Left forelimb (tissue), 1 donor: ENCODE measurements at regions not wholly inside any gene's neighbourhood (a gene's known extent, or its start where the extent isn't known, plus 50 kb on each side); places are given as distances from the start of the nearest gene placed in this dataset.
"Not testable (repeated sequence)": the region's sequence is repeated elsewhere in the genome, so short reads cannot be mapped to it uniquely, and the experiment has no call there.

Experiments
- DNase-seq: peaks from one replicate; pipeline ENCODE4 v3.0.0-alpha.2; 2018; ENCODE audit warnings: low spot score

DNA sequence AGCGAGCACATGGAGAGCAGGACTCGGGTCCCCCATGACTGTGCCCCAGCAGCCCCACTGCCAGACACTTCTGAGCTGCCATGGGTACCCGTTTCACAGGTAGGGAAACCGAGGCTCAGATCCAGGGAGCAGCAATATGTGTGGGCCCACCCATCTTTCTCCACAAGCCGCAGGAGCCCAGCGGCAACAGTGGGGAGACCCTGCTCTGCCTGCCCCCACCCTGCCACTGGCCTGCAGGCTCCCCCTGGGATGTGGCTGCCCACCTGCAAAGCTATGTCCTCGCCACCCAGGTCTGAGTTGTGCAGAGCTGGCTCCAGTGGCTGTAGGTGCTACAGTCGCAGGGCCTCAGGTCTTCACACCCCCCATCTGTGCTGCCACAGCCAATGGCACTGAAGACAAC is 50.6 kb upstream of the C1QTNF9B start:
- DNase-seq: no peak

DNA sequence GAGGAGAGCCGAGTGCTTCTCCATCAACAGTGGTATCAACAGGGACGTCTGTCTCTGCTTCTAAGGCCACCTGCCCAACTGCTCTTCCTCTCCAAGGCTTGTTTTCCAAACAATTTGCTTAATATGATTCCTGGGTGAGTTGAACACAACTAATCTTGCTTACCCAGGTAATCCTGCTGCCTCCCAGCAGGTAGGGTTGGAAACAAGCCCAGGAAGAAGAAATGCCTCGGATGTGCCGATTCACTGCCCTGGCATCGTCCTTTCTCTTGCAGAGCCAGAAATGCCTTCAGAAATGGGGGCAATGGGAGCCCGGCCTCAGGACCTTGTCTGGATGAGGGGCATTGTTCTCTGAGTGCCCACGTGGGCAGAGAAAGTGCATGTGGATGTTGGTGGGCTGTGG is 51.9 kb upstream of the C1QTNF9B start:
- no peak for DNase-seq

DNA sequence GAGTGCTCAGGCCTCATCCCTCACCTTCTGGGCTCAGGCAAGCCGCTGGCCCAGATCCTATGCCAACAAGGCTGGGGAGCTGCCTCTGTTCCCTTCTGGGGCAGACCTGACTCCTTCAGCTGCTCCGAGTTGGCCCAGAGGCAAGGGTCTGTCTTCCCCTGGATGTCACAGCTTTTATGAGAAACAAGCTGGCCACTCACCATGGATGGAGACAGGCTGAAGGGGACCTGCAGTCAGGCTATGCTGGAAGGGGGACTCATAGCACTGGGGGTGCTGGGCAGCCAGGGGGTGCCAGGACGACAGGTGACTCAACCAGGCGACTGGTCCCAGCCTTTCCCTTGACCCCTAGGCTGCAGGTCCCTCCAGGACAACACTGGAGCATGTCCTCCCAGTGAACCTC is 52.4 kb upstream of the C1QTNF9B start:
- no peak for DNase-seq

DNA sequence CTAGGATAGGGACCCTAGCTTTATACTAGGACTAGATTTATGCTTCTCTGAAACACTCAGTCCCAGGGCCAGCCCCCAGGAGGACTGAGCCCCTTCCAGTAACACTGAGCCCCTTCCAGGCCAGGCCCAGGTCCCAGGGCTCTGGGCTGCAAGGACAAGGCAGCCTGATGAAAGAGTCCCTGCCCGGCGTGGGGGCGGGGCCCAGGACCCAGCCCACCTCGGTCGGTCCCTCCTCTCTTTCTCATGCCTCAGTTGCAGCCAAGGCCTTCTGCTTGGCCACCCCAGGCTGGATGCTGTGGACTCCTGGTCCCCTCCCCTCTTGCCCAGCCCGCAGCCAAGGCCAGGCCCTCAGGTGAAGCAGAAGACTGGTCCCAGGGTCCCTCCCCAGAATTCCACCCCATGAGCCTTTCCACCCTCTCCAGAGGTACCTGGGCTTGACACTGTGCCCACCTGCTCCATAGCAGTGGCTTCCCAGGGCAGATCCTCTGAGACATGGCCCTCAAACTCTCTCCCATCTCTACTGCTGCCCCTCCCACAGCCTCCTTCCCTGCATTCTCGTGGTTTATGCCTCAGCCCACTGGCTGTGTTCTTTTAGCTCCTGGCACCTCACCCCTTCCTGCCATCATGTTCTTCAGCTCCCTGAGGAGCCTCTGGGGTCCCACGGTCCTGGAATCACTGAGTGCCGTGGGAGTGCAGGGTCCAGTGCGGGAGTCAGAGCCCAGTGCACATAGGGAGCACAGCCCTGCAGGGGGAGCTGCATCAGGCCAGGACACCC is 53.6 kb upstream of the C1QTNF9B start:
- no peak for DNase-seq

DNA sequence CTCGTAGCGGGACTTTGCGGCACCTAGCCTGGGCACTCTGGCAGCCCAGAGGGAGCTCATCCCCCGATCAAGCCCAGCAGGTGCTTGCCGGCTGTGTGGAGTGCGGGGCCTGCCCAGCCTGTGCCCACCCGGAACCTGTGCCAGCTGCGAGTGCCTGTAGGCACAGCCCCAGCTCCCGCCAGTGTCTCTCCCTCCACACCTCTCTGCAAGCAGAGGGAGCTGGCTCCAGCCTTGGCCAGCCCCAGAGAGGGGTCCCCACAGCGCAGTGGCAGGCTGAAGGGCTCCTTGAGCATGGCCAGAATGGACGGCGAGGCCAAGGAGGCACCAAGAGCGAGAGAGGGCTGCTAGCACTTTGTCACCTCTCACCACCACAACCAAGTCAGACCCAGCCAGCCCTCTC is 55.5 kb upstream of the C1QTNF9B start:
- no peak for DNase-seq

DNA sequence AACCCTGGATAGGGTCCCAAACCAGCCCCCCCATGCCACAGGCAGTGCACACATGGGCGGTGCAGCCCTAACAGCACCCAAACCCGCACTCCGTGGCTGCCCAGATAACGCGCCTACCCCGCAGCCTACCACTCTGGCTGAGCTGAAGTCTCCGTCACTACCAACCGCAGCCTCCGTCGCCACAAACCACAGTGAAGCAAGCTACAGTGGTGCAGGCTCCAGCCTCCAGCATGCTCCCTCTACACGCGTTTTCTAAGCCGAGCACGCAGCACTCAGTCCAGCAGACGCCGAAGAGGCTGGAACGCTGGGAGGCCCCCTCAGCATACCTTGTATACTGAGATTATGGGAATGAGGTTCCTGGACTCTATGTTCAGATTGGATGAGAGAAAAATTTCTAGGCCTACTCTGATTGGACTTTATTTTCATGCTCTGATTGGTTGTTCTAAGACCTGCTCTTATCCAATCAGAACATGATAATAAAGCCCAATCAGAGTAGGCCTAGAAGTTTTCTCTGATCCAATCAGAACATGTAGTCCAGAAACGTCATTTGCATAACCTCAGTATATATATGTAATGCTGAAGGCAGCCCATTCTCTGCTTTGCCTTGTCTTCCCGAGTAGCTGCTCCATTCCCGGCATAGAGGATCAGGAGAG is 56.7 kb upstream of the C1QTNF9B start:
- DNase-seq: no peak

DNA sequence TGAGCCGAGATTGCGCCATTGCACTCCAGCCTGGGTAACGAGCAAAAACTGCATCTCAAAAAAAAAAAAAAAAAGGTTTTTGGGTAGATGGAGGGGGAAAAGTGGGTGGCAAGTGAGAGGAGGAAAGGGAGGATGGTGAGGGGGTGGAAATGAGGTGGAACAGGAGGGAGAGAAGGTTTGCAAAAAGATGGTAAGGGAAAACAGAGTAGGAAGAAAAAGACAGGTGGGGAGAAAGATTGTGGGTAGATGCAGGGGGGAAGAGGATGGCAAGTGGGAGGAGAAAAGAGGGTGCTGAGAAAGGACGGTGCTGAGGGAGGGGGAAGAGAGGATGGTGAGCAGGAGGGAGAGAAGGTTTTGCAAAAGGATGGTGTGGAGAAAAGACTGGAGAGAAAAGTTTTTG is 57.8 kb upstream of the C1QTNF9B start:
- DNase-seq: no peak

DNA sequence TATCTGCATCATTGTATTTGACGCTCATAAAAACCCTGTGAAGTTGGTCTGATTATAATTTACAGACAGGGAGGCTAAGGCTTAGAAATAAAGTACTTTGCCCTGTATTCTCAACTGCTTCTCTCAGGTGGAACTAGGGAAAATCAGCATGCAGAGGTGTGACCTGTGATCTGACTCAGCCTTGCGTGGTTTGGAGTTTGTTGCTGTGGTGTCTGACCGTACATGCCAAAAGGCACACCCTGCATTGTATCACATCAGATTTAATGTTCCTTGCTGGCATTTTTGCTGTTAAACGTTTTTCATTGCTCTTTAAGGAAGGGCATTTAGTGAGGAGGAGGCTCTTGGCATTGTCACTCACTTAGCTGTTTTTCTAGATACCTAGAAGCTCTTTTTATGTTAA is 58.8 kb upstream of the C1QTNF9B start:
- no peak for DNase-seq

DNA sequence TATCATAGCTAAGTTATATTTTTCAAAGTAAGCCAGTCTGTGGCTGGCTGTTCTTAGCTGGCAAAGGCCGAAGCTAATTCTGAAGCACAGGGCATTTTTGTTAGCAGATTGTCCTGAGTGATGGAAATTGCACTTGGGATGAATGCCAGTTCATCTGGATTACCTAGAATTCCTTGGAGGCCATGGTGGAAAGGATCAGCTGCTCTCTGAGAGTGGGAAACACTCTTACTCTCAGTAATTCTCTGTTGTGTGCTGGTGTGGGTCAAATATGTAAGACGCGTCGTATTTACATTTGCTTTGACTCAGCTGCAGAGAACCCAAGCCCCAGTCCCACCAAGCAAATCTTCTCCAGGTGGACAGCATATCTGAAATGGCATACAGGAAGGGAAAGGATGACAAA is 60.7 kb upstream of the C1QTNF9B start:
- DNase-seq: no peak

DNA sequence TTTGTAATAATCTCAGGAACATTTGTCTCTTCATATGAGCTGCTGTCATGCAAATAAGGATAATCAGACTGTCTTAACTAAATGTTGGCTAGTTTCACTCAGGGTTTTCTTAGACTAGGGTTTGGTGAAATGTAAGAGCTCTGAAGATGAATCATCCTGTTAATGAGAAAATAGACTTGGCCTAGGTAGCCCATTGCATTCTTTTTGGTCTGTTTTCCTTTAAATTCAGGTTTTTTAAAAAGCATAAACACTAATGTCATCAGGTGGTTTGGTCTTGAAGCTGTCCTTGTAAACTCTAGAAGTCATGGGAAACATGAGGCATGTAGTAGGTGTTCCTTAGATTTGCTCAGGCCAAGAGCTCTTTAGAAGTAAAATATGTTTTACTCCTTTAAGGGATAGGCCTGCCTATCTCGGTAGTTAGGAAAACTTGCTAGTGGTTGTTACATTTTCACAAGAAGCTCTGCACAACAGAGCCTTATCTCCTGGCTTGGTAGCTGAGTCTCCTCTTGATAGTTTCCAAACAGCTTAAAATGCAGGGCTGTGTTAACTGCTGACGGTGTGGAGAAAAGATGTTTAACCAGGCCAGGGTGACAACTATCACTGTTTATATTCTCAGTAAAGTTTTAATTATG is 62.0 kb upstream of the C1QTNF9B start:
- no peak for DNase-seq

DNA sequence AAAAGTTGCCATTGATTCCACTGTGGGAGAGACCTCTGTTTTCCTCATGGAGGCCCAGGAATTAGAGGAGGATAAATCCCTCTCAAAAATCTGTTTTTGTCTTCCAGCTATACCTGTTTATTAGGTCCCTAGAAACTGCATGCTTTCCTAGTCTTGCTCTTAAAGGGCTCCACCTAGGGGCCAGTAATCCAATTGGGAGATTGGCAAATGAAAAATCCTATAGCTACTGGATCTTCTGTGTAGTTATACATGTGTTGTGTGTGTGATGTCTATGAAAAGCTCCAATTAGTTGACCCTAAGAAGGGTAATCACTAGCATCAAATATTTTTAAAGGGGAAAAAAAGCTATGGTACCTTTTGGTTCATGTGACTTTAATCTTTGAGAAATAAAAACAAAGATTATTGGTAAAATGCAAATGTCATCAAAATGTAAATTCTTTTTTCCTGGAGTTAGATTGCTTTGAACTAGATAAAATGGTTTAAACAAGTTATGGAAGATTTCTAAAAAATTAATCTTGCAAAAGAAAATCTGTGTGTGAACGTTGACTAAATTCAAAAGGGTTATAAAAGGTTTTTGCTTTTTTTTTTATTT is 63.4 kb upstream of the C1QTNF9B start:
- DNase-seq: no peak

DNA sequence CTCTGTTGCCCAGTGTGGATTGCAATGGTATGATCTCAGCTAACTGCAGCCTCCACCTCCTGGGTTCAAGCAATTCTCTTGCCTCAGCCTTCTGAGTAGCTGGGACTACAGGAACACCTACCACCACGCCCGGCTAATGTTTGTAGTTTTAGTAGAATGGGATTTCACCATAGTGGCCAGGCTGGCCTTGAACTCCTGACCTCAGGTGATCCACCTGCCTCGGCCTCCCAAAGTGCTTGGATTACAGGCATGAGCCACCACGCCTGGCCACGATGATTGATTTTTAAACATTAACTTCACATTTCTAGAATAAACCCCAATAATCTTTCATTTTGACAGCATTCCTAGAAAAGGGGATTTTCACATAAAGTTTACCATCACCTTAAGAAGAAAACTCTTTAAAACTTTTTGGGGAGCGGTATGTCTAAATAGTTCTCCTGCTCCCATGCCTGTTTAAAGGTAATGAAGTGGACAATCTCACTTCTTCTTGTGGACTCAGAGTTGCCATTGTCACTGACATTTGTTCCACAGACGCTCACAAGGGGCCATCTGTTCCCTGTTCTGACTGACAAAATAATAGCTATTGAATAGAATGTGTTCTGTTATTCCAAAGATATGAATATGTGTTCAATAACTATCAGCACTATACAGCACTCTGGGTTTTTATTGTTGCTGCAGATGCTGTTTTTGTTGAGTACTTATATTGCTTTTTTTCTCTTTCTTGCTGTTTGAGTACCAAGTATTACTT is 66.1 kb upstream of the C1QTNF9B start:
- no peak for DNase-seq

DNA sequence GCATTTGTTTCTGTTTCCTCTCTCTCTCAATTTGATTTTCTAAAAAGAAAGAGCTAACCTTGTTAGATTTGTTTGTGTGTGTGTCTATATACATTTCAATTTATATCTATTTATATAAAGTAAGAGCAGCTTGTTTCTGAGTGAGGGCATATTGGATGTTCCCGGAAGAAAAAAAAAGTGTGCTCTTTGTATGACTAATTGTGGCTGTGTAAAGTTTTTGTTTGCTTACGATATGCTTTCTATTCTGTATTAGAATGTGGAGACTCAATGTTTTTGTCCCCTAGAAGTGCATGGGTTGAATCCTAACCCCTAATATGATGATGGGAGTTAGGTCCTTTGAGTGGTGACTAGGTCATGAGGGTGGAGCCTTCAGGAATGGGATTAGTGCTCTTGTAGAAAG is 66.6 kb upstream of the C1QTNF9B start:
- no peak for DNase-seq

DNA sequence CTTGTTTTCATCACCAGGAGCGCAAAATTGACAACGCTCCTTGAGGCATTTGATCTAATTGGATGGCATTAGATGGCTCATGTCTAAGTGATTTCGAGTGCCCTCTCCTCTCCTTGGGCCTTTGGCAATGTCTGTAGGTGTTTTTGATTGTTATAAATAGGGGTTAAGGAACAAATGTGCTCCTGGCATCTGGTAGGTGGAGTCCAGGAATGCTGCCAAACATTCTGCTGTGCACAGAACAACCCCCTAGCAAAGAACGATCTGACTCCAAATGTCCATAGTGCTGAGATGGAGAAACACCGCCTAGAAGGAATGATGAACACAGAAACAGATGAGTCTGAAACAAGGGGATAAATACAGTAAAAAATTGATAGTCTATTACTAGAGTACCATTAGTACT is 68.0 kb upstream of the C1QTNF9B start:
- no peak for DNase-seq

DNA sequence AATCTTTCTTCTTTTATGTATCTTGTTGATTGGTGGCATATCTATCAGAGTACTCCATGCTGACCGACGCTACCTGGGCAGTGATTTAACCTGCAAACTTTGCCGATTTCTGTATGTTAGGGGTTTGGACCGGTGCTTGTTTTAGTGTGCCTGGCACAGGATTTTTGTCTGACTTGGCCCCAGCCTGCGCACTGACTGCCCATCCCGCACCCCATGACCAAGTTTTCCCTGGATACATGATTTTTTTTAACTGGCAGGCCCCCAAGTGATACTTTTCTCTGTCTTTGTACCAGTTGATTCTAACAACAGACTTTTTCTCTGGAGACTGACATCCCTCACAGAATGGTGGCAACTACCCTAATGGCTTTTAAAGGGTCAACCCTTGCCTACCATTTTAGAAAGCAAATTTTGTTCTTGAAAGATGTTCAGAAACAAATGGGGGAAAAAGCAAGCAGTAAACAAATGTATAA is 69.0 kb upstream of the C1QTNF9B start:
- DNase-seq: no peak

DNA sequence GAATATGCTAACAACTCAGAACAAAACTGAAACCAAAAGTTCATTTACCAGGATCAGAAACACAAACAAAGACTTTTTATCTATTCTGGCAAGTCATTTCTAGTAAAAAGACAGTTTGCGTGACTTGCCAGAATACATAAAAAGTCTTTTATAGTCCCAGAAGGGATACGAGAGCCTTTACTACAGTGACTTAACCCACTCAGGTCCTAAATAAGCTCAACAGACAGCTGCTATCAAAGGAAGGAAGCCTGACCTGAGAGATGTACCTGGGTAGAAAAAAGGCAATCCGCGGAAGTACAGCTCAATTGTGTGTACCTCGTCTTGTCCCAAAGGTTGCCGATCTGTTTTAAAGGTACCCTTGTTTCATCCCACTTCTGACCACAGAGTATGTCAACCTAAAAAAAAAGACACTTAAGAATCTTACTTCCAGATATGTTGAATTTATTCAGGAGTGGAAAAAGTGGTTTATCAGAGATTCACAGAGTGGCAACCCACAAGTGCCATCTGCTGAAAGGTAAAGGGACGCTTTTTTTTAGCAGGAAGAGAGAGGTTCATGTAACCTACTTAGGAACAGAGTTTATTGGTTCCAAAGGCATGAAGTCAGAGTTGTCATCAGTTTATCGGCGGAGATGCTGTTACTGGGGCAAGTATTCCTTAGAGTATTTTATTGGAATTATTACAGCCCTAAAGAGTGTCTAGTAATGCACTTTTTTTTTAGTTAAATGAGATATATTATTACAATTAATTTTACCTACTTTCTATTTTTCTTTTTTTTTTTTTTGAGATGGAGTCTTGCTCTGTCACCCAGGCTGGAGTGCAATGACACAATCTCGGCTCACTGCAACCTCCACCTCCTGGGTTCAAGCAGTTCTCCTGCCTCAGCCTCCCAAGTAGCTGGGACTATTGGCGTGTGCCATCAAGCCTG is 69.7 kb upstream of the C1QTNF9B start:
- DNase-seq: no peak

DNA sequence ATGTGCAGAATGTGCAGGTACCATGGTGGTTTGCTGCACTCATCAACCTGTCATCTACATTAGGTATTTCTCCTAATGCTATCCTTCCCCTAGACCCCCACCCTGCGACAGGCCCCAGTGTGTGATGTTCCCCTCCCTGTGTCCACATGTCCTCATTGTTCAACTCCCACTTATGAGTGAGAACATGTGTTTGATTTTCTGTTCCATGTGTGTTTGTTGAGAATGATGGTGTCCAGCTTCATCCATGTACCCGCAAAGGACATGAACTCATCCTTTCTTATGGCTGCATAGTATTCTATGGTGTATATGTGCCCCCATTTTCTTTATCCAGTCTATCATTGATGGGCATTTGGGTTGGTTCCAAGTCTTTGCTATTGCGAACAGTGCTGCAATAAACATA is 70.5 kb upstream of the C1QTNF9B start:
- DNase-seq: not testable (repeated sequence)

DNA sequence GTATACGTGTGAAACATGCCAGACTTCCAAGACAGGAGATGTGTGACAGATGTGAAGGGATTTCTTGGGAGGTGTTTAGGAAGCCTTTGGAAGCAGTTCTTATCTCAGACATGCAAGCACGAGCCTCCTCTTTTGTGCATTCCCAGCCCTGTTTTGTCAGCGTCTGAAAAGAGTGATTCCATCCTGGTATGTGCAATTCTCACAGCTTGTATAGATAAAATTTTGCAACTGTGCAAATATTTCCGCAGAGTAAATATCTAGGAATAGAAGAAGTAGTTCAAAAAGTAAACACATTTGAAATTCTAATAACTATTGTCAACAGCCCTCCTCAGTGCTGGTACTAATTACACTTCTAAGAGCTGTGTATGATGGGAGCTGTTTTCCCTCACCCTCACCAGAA is 72.3 kb upstream of the C1QTNF9B start:
- DNase-seq: no peak

DNA sequence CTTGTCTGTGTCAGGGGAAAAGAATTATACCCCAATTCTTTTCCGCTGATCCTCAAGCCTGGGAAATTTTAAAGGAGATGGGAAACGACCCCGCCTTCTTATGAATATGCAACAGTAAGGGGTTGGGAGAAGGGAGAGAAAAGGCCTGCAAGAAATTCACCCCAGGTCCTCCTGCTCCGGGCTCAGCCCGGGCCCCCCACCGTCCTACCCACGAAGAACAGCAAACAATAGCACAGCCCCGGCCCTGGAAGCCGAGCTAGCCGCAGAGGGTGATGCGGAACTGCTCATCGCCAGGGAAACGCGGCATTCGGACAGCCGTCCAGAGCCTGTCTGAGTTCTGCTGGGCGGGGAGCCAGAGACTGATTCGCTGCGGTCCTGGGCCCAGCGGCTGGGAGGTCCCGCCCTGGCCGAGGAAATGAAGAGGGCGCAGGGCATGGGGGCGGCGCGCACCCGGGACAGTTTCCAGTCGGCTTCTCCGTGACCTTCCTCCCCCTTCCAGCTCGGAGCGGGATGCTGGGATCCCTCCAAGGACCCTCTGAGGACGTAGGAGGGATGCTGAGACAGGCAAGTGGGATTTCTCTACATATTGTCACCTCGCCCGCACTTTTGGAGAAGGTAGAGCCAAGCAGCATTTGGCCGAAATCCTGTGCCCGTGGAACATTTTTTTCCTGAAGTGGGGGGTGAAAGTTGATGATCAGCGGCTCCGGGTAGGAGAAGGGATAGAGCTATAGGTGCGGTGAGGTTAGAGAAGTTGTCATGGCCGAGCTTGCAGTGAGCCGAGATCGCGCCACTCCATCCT is 82.3 kb upstream of the C1QTNF9B start:
- DNase-seq: peak; percentile 88

DNA sequence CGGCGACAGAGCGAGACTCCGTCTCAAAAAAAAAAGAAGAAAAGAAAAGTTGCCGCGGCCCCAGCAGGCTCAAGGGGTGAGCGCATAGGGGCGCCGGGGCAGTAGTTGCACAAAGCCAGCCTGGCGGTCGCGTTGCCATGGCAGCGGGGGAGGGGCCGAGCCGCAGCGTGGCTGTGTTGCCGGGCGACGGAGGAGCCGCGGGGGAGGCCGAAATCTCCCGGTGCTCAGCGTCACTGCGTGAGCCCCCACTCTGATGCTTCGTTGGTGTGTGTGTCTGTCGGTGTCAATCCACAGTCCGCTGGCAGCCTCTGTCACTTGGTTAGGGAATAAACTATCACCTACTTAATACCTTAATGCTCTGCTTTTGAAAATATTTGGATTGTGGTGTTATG is 82.9 kb upstream of the C1QTNF9B start:
- peak; percentile 90 for DNase-seq
